HL-60 (cell line): ENCODE measurements at regions not wholly inside any gene's neighbourhood (a gene's known extent, or its start where the extent isn't known, plus 50 kb on each side); places are given as distances from the start of the nearest gene placed in this dataset.

ENCODE experiments used
- GABPA ChIP-seq: IDR thresholded peaks from 2 replicates; pipeline ENCODE4 v1.6.1; 2012; ENCODE audit warnings: low read depth
- POLR2AphosphoS5 ChIP-seq: IDR thresholded peaks from 2 replicates; pipeline ENCODE4 v1.6.1; 2012; ENCODE audit warnings: low read depth
- TF ChIP-seq, protein P1 (sequence below): IDR thresholded peaks from one replicate; pipeline ENCODE4 v1.5.1; 2011; ENCODE audit warnings: low read length, control low read depth, inconsistent platforms; ENCODE audit not compliant: insufficient read depth

DNA sequence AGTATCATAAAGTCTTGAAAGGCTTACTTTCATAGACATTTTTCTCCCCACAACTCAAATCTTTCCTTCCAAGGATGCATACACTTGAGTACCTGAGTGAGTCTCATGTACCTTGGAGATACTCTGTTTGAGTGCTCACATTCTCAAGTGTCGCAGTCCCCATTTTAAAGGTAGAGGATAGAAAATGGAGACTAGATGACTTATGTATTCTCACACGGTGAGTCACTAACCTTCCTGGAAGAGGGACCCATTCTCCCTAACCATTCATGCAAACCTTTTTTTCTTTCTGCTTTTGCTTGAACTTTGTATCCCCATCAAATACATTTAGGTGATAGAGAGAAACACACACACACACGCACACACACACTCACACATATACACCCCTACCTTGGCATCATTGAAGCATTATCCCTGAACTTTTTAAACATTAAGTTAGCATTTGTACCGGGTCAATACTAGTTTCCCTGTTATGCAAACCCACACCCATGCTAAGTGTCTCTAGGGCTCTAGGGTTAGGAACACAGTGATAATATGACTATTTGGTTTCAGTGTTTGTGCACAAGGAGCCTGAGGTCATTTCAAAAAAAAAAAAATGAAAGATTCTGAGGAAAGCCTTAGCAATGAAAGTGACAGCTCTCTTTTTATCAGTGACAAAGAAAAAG, 236.2 kb downstream of the IKZF2 start:
- TF ChIP-seq, protein P1, sequence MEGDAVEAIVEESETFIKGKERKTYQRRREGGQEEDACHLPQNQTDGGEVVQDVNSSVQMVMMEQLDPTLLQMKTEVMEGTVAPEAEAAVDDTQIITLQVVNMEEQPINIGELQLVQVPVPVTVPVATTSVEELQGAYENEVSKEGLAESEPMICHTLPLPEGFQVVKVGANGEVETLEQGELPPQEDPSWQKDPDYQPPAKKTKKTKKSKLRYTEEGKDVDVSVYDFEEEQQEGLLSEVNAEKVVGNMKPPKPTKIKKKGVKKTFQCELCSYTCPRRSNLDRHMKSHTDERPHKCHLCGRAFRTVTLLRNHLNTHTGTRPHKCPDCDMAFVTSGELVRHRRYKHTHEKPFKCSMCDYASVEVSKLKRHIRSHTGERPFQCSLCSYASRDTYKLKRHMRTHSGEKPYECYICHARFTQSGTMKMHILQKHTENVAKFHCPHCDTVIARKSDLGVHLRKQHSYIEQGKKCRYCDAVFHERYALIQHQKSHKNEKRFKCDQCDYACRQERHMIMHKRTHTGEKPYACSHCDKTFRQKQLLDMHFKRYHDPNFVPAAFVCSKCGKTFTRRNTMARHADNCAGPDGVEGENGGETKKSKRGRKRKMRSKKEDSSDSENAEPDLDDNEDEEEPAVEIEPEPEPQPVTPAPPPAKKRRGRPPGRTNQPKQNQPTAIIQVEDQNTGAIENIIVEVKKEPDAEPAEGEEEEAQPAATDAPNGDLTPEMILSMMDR: no peak
- TF ChIP-seq GABPA (no peak), POLR2AphosphoS5 (no peak)
